SKM-1 treated with dmso at 0.1 percent for 144 hours (cell line): ENCODE measurements at regions not wholly inside any gene's neighbourhood (a gene's known extent, or its start where the extent isn't known, plus 50 kb on each side); places are given as distances from the start of the nearest gene placed in this dataset.
"Not testable (repeated sequence)": the region's sequence is repeated elsewhere in the genome, so short reads cannot be mapped to it uniquely, and the experiment has no call there.

Experiments used
- DNase-seq: peaks from one replicate; lab custom pipeline; 2025; ENCODE audit not compliant: unreplicated experiment; lab: John Stamatoyannopoulos, UW

- no peak for DNase-seq
These were observed 907.4 kb upstream of the VRK2 start for GRCh38 chr2:57139179-57139578.

GRCh38 chr2:57141269-57141668, 905.3 kb upstream of the VRK2 start:
- DNase-seq = no peak

- no peak for DNase-seq
These were observed 899.7 kb upstream of the VRK2 start for GRCh38 chr2:57146951-57147350.

- DNase-seq = no peak
These were observed 890.2 kb upstream of the VRK2 start for GRCh38 chr2:57156231-57156924.

- no peak for DNase-seq
These were observed 885.6 kb upstream of the VRK2 start for GRCh38 chr2:57160976-57161375.

- no peak for DNase-seq
These were observed 869.4 kb upstream of the VRK2 start for GRCh38 chr2:57177176-57177575.

- DNase-seq = no peak
These were observed 866.5 kb upstream of the VRK2 start for GRCh38 chr2:57180042-57180567.

- DNase-seq = no peak
These were observed 865.9 kb upstream of the VRK2 start for GRCh38 chr2:57180678-57181077.

GRCh38 chr2:57181315-57182038, 865.1 kb upstream of the VRK2 start:
- DNase-seq = no peak

- DNase-seq = no peak
These were observed 863.7 kb upstream of the VRK2 start for GRCh38 chr2:57182916-57183315.

- DNase-seq = no peak
These were observed 861.0 kb upstream of the VRK2 start for GRCh38 chr2:57185568-57185967.

- no peak for DNase-seq
These were observed 856.6 kb upstream of the VRK2 start for GRCh38 chr2:57190007-57190406.

GRCh38 chr2:57199663-57200062, 846.9 kb upstream of the VRK2 start:
- DNase-seq = no peak

- DNase-seq = no peak
These were observed 842.2 kb upstream of the VRK2 start for GRCh38 chr2:57204364-57204763.

- no peak for DNase-seq
These were observed 841.4 kb upstream of the VRK2 start for GRCh38 chr2:57205241-57205640.

- no peak for DNase-seq
These were observed 839.4 kb upstream of the VRK2 start for GRCh38 chr2:57207191-57207590.

GRCh38 chr2:57209799-57210198, 836.8 kb upstream of the VRK2 start:
- no peak for DNase-seq

GRCh38 chr2:57210855-57211254, 835.8 kb upstream of the VRK2 start:
- DNase-seq = no peak

GRCh38 chr2:57217013-57217412, 829.6 kb upstream of the VRK2 start:
- DNase-seq = no peak

- DNase-seq = no peak
These were observed 828.4 kb upstream of the VRK2 start for GRCh38 chr2:57218206-57218605.

GRCh38 chr2:57229706-57230105, 816.9 kb upstream of the VRK2 start:
- DNase-seq = not testable (repeated sequence)

- DNase-seq = not testable (repeated sequence)
These were observed 814.3 kb upstream of the VRK2 start for GRCh38 chr2:57232341-57232740.
